Chondrocyte (in vitro differentiated cells): ENCODE measurements at regions not wholly inside any gene's neighbourhood (a gene's known extent, or its start where the extent isn't known, plus 50 kb on each side); places are given as distances from the start of the nearest gene placed in this dataset.

Experiments
- DNase-seq: peaks from one replicate; pipeline ENCODE4 v3.0.0; 2021; ENCODE audit warnings: mixed read lengths, low spot score
- H3K27ac Mint-ChIP-seq: one replicate; pipeline ENCODE4 v1.8.0; 2021; ENCODE audit warnings: mild to moderate bottlenecking, moderate library complexity, mixed read lengths; ENCODE audit not compliant: unreplicated experiment
- H3K27me3 Mint-ChIP-seq: 2 replicates; pipeline ENCODE4 v1.8.0; 2021; ENCODE audit warnings: low read depth, mixed read lengths
- H3K36me3 Mint-ChIP-seq: 2 replicates; pipeline ENCODE4 v1.8.0; 2021; ENCODE audit warnings: low read depth, mixed read lengths
- H3K4me1 Mint-ChIP-seq: 2 replicates; pipeline ENCODE4 v1.8.0; 2021; ENCODE audit warnings: low read depth, mild to moderate bottlenecking, mixed read lengths
- H3K4me3 Mint-ChIP-seq: one replicate; pipeline ENCODE4 v1.8.0; 2021; ENCODE audit warnings: mild to moderate bottlenecking, moderate library complexity, mixed read lengths; ENCODE audit not compliant: unreplicated experiment
- H3K9me3 Mint-ChIP-seq: 2 replicates; pipeline ENCODE4 v1.8.0; 2021; ENCODE audit warnings: low read depth, mixed read lengths
- TF ChIP-seq, protein P1 (sequence below): fragments of 200-600 bp; sonication (generic); IDR thresholded peaks from 2 replicates; pipeline ENCODE4 v1.5.0; 2021; ENCODE audit warnings: antibody characterized with exemption, mild to moderate bottlenecking, moderate library complexity

DNA sequence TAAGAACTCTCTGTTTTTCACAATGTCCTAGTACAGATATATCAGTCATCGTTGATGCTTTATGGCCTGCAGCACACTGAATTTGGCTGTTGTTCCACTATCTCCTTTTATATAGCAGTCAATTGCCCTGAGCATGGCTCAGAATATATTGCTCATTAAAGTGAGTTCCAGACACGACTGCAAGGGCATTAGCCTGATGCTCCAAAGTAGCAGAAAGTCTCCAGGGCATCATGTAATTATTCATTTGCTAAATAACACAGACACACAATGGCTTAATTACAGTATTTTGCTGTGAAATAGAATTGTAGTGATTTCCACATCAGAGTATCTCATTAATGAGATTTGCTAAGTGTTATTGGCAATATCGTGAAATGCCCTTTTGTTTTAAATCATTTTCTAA lies 1167.5 kb downstream of the AACS start:
- H3K27me3 Mint-ChIP-seq = no peaks in the 10 kb centered on the region
- no peak overlapping the region for H3K4me3 Mint-ChIP-seq
- H3K9me3 Mint-ChIP-seq = peaks cover 35% of the 10 kb centered on the region
- H3K4me1 Mint-ChIP-seq = no peaks in the 10 kb centered on the region
- TF ChIP-seq, protein P1, sequence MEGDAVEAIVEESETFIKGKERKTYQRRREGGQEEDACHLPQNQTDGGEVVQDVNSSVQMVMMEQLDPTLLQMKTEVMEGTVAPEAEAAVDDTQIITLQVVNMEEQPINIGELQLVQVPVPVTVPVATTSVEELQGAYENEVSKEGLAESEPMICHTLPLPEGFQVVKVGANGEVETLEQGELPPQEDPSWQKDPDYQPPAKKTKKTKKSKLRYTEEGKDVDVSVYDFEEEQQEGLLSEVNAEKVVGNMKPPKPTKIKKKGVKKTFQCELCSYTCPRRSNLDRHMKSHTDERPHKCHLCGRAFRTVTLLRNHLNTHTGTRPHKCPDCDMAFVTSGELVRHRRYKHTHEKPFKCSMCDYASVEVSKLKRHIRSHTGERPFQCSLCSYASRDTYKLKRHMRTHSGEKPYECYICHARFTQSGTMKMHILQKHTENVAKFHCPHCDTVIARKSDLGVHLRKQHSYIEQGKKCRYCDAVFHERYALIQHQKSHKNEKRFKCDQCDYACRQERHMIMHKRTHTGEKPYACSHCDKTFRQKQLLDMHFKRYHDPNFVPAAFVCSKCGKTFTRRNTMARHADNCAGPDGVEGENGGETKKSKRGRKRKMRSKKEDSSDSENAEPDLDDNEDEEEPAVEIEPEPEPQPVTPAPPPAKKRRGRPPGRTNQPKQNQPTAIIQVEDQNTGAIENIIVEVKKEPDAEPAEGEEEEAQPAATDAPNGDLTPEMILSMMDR = no peak
- DNase-seq = no peak
- no peak overlapping the region for H3K27ac Mint-ChIP-seq
- no peaks in the 10 kb centered on the region for H3K36me3 Mint-ChIP-seq

DNA sequence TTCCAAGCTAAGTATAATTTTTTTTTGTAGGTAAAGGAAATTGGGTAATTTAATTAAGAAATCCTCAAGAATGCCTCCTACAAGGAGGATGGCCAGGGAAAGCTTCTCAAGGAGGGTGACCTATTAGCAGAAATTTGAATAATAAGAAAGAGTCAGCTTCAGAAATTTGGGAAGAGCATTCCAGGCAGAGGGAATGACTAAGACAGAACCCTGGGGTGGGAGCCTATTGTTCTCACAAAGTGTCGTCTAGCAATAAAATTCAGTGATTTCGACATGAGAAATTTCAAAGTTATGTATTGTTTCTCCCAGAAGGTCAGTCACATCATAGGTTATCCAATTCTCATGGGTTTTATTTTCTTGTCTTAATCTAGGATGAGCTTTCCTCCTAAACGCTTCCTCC lies 1168.4 kb downstream of the AACS start:
- H3K4me1 Mint-ChIP-seq = no peaks in the 10 kb centered on the region
- no peak for DNase-seq

DNA sequence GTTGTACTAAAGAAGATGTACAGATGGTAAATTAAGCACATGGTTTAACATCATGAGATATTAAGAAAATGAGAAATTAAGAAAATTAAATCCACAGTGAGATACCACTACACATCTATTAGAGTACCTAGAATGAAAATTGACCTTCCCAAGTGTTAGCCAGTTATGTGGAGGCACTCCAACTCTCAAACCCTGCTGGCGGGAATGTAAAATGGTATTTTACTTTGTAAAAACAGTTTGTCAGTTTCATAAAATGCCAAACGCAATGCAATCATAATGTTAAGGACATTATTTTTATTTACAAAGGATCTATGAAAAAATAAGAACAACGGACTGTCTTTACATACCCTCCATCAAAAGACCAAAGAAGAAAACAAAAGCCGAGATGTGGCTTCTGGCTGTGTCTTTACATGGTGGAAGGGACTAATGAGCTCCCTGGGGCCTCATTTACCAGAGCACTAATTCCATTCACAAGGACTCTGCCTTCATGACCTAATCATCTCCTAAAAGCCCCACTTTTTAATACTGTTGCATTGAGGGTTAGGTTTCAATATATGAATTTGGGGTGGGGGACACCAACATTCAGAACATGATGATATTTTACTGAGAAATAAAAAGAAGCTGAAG lies 1178.7 kb downstream of the AACS start:
- no peak overlapping the region for H3K4me3 Mint-ChIP-seq
- peaks cover 25% of the 10 kb centered on the region for H3K9me3 Mint-ChIP-seq
- TF ChIP-seq, protein P1 = no peak
- H3K27ac Mint-ChIP-seq = no peak overlapping the region
- no peaks in the 10 kb centered on the region for H3K36me3 Mint-ChIP-seq
- no peaks in the 10 kb centered on the region for H3K4me1 Mint-ChIP-seq
- H3K27me3 Mint-ChIP-seq = no peaks in the 10 kb centered on the region
- no peak for DNase-seq

More for the DNA sequence above, 1168.4 kb downstream of the AACS start:
- Mint-ChIP-seq H3K36me3 (no peaks in the 10 kb centered on the region), H3K27ac (no peak overlapping the region), H3K4me3 (no peak overlapping the region), H3K27me3 (no peaks in the 10 kb centered on the region), H3K9me3 (peaks cover 40% of the 10 kb centered on the region)
- TF ChIP-seq, protein P1 = no peak

DNA sequence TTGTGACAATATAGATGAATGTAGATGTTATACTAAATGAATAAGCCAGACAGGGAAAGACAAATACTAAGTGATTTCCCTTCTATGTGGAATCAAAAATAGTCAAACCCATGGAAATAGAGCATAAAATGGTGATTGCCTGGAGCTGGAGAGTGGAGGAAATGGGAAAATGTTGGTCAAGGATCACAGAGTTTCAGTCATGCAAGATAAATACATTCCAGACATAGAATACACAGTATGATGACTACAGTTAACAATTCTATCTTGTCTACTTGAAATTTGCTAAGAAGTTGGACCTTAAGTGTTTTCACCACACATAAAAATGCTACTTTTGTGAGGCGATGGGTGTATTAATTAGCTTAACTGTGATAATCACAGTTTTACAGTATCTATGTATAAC lies 1182.7 kb downstream of the AACS start:
- no peaks in the 10 kb centered on the region for H3K36me3 Mint-ChIP-seq
- peaks cover 39% of the 10 kb centered on the region for H3K9me3 Mint-ChIP-seq
- no peak overlapping the region for H3K27ac Mint-ChIP-seq
- H3K27me3 Mint-ChIP-seq = no peaks in the 10 kb centered on the region
- no peak overlapping the region for H3K4me3 Mint-ChIP-seq
- DNase-seq = no peak
- TF ChIP-seq, protein P1 = no peak
- H3K4me1 Mint-ChIP-seq = no peaks in the 10 kb centered on the region

DNA sequence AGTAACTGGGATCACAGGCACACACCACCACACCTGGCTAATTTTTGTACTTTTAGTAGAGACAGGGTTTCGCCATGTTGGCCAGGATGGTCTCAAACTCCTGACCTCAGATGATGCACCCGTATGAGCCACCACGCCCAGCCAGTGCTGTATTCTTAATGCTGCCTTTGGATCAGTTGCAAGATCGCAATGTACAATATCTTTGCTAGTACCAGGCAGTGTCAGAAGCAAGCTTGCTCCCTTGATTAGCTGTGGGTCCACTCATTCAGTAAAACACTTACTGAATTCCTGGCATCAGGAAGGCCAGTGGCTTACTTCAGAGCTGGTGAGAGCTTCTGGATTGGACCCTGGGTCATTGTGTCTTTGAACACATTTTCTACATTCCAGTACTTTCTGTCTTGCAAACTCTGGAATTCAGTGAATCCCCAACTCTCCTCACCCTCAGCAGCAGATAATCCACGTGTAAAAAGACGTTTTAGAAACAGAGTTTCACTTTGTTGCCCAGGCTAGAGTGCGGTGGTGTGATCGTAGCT lies 1183.7 kb downstream of the AACS start:
- TF ChIP-seq, protein P1 = no peak
- no peak overlapping the region for H3K4me3 Mint-ChIP-seq
- no peak for DNase-seq
- H3K27ac Mint-ChIP-seq = no peak overlapping the region
- peaks cover 44% of the 10 kb centered on the region for H3K9me3 Mint-ChIP-seq
- H3K4me1 Mint-ChIP-seq = no peaks in the 10 kb centered on the region
- H3K27me3 Mint-ChIP-seq = no peaks in the 10 kb centered on the region
- H3K36me3 Mint-ChIP-seq = no peaks in the 10 kb centered on the region
